ENCODE measurements at regions not wholly inside any gene's neighbourhood (a gene's known extent, or its start where the extent isn't known, plus 50 kb on each side); places are given as distances from the start of the nearest gene placed in this dataset.

GRCh38 chr2:15748736-15749323, 157.2 kb downstream of the DDX1 start:
- Mint-ChIP-seq H3K4me1 (no peaks in the 10 kb centered on the region), H3K36me3 (ENCODE audit: insufficient read depth) (no peaks in the 10 kb centered on the region), H3K9me3 (no peaks in the 10 kb centered on the region), H3K27me3 (peaks cover 22% of the 10 kb centered on the region), H3K27ac (ENCODE audit: low read depth) (no peak overlapping the region), H3K4me3 (no peak overlapping the region)
- DNase-seq (ENCODE audit: low spot score in 2 of 2) (no peak), ATAC-seq (replicated peaks; ENCODE audit: extremely low read depth, poor library complexity, severe bottlenecking) (no peak)

GRCh38 chr2:15749460-15750432, 158.1 kb downstream of the DDX1 start:
- peaks cover 13% of the 10 kb centered on the region for H3K27me3 Mint-ChIP-seq
- no peaks in the 10 kb centered on the region for H3K9me3 Mint-ChIP-seq
- DNase-seq (ENCODE audit: low spot score in 2 of 2) (no peak), ATAC-seq (replicated peaks; ENCODE audit: extremely low read depth, poor library complexity, severe bottlenecking) (no peak)
- H3K4me1 Mint-ChIP-seq, result no peaks in the 10 kb centered on the region
- no peaks in the 10 kb centered on the region for H3K36me3 Mint-ChIP-seq (ENCODE audit: insufficient read depth)
- H3K27ac Mint-ChIP-seq (ENCODE audit: low read depth), result no peak overlapping the region
- no peak overlapping the region for H3K4me3 Mint-ChIP-seq

- Mint-ChIP-seq H3K27me3 (peaks cover 6% of the 10 kb centered on the region), H3K9me3 (no peaks in the 10 kb centered on the region), H3K4me3 (no peak overlapping the region), H3K27ac (ENCODE audit: low read depth) (no peak overlapping the region), H3K4me1 (no peaks in the 10 kb centered on the region), H3K36me3 (ENCODE audit: insufficient read depth) (no peaks in the 10 kb centered on the region)
- DNase-seq (ENCODE audit: low spot score in 2 of 2) (no peak), ATAC-seq (replicated peaks; ENCODE audit: extremely low read depth, poor library complexity, severe bottlenecking) (no peak)
Measured at GRCh38 chr2:15750433-15750814, 158.8 kb downstream of the DDX1 start.

GRCh38 chr2:15750822-15751329, 159.2 kb downstream of the DDX1 start:
- Mint-ChIP-seq H3K4me3 (no peak overlapping the region), H3K9me3 (no peaks in the 10 kb centered on the region), H3K36me3 (ENCODE audit: insufficient read depth) (no peaks in the 10 kb centered on the region), H3K27ac (ENCODE audit: low read depth) (no peak overlapping the region), H3K4me1 (no peaks in the 10 kb centered on the region), H3K27me3 (peaks cover 2% of the 10 kb centered on the region)
- ATAC-seq (replicated peaks; ENCODE audit: extremely low read depth, poor library complexity, severe bottlenecking) (no peak), DNase-seq (ENCODE audit: low spot score in 2 of 2) (no peak)

- Mint-ChIP-seq H3K27me3 (no peaks in the 10 kb centered on the region), H3K4me3 (no peak overlapping the region), H3K36me3 (ENCODE audit: insufficient read depth) (no peaks in the 10 kb centered on the region), H3K9me3 (no peaks in the 10 kb centered on the region), H3K4me1 (no peaks in the 10 kb centered on the region), H3K27ac (ENCODE audit: low read depth) (no peak overlapping the region)
- DNase-seq (ENCODE audit: low spot score in 2 of 2) (no peak), ATAC-seq (replicated peaks; ENCODE audit: extremely low read depth, poor library complexity, severe bottlenecking) (no peak)
Measured at GRCh38 chr2:15751477-15751876, 159.8 kb downstream of the DDX1 start.

GRCh38 chr2:15752552-15753232, 161.0 kb downstream of the DDX1 start:
- H3K27ac Mint-ChIP-seq (ENCODE audit: low read depth), result no peak overlapping the region
- H3K36me3 Mint-ChIP-seq (ENCODE audit: insufficient read depth), result no peaks in the 10 kb centered on the region
- DNase-seq (ENCODE audit: low spot score in 2 of 2) (no peak), ATAC-seq (replicated peaks; ENCODE audit: extremely low read depth, poor library complexity, severe bottlenecking) (no peak)
- H3K27me3 Mint-ChIP-seq, result no peaks in the 10 kb centered on the region
- H3K4me1 Mint-ChIP-seq, result no peaks in the 10 kb centered on the region
- no peak overlapping the region for H3K4me3 Mint-ChIP-seq
- no peaks in the 10 kb centered on the region for H3K9me3 Mint-ChIP-seq

DNA sequence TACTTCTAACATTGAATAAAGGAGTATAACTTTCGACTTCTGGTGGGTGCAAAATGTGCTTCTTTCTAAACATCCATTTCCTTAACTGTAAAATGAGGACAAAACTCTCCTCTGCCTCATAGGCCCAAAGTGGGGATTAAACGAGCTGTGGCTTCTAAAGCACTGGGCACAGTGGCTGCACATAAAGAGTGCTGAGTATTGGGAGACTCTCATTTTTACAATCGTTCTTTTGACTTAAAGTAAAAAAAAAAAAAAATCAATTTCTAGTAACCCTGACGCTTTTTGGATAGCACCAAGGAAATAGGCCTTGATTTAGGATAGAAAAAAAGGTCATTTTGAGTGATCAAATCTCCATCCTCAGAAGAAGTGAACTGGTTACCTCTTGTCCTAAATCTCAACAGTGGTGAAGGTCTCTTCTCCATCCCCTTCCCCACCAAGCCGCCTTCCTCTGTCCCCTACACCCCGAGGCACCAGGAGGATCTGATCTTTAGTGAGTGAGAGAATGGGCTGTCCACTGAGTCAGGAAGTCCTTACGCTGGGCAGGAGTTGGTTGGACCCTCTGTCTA, 161.6 kb downstream of the DDX1 start:
- no peaks in the 10 kb centered on the region for H3K9me3 Mint-ChIP-seq
- no peaks in the 10 kb centered on the region for H3K4me1 Mint-ChIP-seq
- no peaks in the 10 kb centered on the region for H3K36me3 Mint-ChIP-seq (ENCODE audit: insufficient read depth)
- DNase-seq (ENCODE audit: low spot score in 2 of 2) (no peak), ATAC-seq (replicated peaks; ENCODE audit: extremely low read depth, poor library complexity, severe bottlenecking) (no peak)
- no peaks in the 10 kb centered on the region for H3K27me3 Mint-ChIP-seq
- H3K27ac Mint-ChIP-seq (ENCODE audit: low read depth), result no peak overlapping the region
- no peak overlapping the region for H3K4me3 Mint-ChIP-seq

DNA sequence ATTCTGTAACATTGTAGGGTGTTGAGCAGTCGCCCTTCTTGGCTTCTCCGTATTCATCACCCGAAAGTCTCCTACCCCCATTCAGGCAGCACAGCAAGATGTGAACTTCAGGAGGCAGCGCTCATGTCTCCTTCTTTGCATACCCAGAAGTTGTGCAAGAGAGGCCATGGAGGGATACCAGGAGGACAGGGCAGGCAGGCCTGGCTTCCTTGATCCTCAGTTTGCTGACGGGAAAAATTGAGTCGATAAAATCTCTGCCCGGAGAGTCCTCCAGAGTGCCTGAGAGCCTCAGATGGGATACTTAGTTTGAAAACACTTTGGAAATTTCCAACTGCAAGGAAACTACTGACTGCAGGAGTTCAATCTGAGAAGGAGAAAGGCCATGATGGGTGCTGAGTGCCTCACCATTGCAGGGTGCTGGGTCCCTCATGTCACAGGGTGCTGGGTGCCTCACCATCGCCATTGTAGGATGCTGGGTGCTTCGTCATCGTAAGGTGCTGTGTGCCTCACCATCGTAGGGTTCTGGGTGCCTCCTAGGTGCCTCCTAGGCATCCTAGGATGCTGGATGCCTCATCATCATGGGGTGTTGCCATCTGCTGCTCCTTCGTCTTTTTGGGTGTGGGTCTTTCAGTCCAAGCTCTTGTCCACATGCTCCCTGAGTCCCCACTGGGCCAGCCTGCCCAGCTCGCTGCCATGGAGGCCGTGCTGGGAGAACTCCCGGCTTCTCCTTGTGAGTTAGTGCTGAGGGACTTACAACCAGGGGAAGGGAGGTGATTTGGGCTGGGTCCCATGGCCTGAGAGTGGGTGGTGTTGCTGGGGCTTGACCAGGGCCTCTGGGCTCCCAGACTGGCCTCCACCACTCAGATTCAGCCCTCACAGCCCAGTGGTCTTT, 162.4 kb downstream of the DDX1 start:
- no peak overlapping the region for H3K4me3 Mint-ChIP-seq
- DNase-seq (ENCODE audit: low spot score in 2 of 2), result no peak
- no peak for ATAC-seq (replicated peaks; ENCODE audit: extremely low read depth, poor library complexity, severe bottlenecking)
- no peaks in the 10 kb centered on the region for H3K4me1 Mint-ChIP-seq
- no peaks in the 10 kb centered on the region for H3K27me3 Mint-ChIP-seq
- no peaks in the 10 kb centered on the region for H3K36me3 Mint-ChIP-seq (ENCODE audit: insufficient read depth)
- H3K9me3 Mint-ChIP-seq, result no peaks in the 10 kb centered on the region
- no peak overlapping the region for H3K27ac Mint-ChIP-seq (ENCODE audit: low read depth)

- ATAC-seq (replicated peaks; ENCODE audit: extremely low read depth, poor library complexity, severe bottlenecking) (no peak), DNase-seq (ENCODE audit: low spot score in 2 of 2) (no peak)
- Mint-ChIP-seq H3K4me3 (no peak overlapping the region), H3K27me3 (no peaks in the 10 kb centered on the region), H3K36me3 (ENCODE audit: insufficient read depth) (no peaks in the 10 kb centered on the region), H3K27ac (ENCODE audit: low read depth) (no peak overlapping the region), H3K9me3 (no peaks in the 10 kb centered on the region), H3K4me1 (no peaks in the 10 kb centered on the region)
Measured at GRCh38 chr2:15754703-15755099, 163.0 kb downstream of the DDX1 start.

GRCh38 chr2:15755528-15755927, 163.9 kb downstream of the DDX1 start:
- no peak overlapping the region for H3K4me3 Mint-ChIP-seq
- no peak for ATAC-seq (replicated peaks; ENCODE audit: extremely low read depth, poor library complexity, severe bottlenecking)
- no peaks in the 10 kb centered on the region for H3K4me1 Mint-ChIP-seq
- no peaks in the 10 kb centered on the region for H3K27me3 Mint-ChIP-seq
- no peaks in the 10 kb centered on the region for H3K36me3 Mint-ChIP-seq (ENCODE audit: insufficient read depth)
- DNase-seq (ENCODE audit: low spot score in 2 of 2), result no peak
- H3K27ac Mint-ChIP-seq (ENCODE audit: low read depth), result no peak overlapping the region
- no peaks in the 10 kb centered on the region for H3K9me3 Mint-ChIP-seq

GRCh38 chr2:15756011-15756550, 164.4 kb downstream of the DDX1 start:
- H3K27me3 Mint-ChIP-seq, result no peaks in the 10 kb centered on the region
- DNase-seq (ENCODE audit: low spot score in 2 of 2), result no peak
- no peak overlapping the region for H3K4me3 Mint-ChIP-seq
- no peak for ATAC-seq (replicated peaks; ENCODE audit: extremely low read depth, poor library complexity, severe bottlenecking)
- H3K4me1 Mint-ChIP-seq, result no peaks in the 10 kb centered on the region
- no peaks in the 10 kb centered on the region for H3K36me3 Mint-ChIP-seq (ENCODE audit: insufficient read depth)
- no peaks in the 10 kb centered on the region for H3K9me3 Mint-ChIP-seq
- H3K27ac Mint-ChIP-seq (ENCODE audit: low read depth), result no peak overlapping the region
